NAMALWA (cell line): ENCODE measurements at regions not wholly inside any gene's neighbourhood (a gene's known extent, or its start where the extent isn't known, plus 50 kb on each side); places are given as distances from the start of the nearest gene placed in this dataset.
"Not testable (repeated sequence)": the region's sequence is repeated elsewhere in the genome, so short reads cannot be mapped to it uniquely, and the experiment has no call there.

ENCODE experiments used
- DNase-seq: peaks from one replicate; pipeline ENCODE4 v3.0.0-alpha.2; 2015; ENCODE audit warnings: low spot score

DNA sequence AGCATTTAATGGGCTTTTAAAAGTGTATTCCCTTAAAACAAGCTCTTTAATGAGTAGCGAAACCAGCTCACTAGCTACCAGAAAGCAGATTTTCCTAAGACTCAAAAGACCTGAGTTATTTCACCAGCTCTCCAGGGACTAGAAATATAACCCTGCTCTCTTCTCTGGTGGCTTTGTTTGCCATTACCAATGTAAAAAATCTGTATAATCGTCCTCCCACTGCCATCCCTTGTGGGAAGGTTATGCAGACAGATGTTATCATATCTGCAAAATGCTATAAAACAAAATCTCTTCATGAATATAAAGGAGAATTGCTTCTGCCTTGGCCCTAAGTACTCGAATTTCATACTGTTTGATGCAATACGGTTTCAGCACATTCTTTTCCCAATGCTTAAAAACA lies 335.2 kb downstream of the NUP35 start:
- DNase-seq: no peak

DNA sequence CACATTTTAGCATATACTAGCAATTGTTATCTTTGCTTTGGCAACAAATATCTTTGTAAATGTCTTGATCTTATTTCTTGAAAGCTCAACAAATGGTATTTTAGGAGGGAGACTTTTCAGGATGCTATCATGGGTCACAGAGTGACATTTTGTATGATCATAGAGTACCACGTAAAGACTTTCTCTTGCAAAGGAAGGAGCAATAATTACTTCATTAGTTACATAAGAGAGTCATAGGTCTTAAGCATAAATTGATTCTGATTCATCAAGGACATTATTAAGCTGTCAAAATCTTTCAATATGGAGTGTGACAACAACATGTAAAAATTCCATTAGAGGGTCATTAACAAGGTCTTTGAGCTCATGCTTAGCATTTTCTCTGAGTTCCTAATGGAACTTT lies 339.6 kb downstream of the NUP35 start:
- no peak for DNase-seq

DNA sequence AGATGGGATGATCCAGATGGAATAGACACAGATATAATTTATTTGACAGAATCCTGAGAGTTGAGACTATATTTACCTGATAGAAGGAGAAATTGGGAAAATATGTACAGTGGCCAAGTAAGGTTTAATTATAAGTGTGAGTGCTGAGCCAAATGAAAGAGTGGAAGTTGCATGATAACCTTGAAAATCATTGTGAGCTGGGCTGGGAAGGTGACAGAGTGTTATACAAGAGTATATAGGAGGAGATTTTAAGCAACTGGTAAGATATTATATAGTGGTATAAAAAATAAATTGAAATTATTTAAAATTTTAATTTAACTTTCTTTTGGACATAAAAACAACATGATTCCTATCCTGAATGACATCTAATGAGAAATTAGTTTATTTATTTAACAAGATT lies 340.8 kb downstream of the NUP35 start:
- no peak for DNase-seq

DNA sequence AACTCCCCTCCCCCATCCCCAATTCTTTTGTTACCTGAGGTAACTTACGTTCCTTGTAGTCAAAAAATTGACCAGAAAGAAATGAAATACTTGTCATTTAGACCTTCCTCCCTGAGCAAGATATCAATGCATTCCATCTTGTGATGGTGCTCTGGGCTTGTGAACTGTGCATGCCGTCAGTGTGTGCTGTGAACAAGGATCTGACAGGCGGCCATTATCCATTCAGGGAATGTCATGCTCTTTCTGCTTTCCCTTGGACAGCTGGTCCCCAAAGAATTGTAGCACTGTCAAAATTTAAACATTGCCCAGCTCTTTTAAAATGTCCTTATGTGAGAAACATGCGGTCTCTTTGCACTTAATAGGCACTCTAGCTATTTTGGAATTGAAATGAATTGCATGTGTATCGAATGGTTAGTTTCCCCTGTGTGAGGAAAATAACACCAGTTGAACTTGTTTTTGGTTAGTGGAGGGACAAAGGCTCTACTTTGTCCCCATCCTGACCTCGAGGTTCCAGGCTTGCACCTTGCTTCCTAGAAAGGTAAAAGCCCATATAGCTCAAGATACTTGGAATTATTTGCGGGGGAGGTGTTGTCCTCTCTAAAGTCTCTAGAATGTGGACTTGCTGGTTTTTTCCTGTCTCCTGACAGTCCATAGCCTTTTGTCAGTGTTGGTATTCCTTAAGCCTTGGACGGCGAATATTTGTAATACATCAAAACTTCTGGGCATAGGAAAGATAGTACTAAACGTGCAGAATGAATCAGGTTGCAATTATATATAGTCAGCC lies 350.9 kb downstream of the NUP35 start:
- no peak for DNase-seq

DNA sequence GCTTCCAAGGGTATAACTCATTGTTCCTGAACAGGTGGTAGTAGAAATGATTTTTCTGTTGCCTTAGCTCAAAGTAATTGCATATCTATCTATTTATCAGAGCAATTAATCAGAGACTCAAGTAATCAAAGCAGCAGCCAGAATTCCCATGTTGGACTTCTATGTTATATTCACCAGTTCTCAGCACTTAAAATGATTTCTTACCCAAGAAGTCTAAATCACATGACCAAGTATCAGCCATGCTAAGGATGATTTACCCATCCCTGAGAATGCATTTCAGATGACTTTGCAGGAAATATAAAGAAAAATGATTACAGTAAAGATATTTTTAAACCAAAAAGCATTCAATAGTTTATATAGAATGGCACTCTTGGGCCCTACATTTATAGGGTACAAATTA lies 352.2 kb downstream of the NUP35 start:
- no peak for DNase-seq

DNA sequence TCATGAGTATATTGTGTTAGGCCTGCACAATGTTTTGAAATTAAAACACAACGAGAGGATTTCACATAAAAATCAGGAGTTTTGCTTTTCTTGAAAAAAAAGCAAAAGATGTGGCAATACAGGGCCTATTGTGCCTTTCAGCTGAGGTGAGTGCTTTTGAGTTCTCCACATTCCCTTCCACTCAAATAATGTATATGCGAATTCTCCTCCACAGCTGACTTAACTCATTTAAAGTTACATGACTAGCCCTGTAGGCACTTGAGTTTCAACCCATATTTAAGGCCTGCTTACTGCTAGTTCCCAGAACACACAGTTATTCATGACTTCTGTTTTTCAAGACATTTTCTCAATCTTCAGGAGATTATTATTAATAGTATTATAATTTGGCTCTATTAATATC lies 353.1 kb downstream of the NUP35 start:
- no peak for DNase-seq

DNA sequence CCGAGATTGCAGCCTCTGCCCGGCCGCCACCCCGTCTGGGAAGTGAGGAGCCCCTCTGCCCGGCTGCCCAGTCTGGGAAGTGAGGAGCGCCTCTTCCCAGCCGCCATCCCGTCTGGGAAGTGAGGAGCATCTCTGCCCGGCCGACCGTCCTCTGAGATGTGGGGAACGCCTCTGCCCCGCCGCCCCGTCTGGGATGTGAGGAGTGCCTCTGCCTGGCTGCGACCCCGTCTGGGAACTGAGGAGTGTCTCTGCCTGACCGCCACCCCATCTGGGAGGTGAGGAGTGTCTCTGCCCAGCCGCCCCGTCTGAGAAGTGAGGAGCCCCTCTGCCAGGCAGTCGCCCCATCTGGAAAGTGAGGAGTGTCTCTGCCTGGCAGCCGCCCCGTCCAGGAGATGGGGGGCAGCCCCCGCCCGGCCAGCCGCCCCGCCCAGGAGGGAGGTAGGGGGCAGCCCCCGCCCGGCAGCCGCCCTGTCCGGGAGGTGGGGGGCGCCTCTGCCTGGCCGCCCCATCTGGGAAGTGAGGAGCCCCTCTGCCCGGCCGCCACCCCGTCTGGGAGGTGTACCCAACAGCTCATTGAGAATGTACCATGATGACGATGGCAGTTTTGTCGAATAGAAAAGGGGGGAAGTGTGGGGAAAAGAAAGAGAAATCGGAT lies 354.8 kb downstream of the NUP35 start:
- not testable (repeated sequence) for DNase-seq

DNA sequence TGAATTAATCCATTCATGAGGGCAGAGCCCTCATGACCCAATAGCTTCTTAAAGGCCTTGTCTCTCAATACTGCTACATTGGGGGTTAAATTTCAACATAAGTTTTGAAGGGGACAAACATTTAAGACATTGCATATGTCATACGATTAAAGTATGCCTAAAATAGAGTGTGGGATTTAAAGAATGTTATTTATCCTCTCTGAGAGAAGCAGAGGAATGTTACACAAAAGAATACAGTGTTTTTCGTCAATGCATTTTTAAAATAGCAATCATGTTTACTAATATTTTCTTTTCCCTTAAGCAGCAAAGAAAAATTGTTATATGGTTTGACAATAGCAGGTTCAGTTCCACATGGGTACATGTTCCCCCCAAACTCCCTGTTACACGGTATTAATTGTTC lies 363.1 kb downstream of the NUP35 start:
- DNase-seq: no peak

DNA sequence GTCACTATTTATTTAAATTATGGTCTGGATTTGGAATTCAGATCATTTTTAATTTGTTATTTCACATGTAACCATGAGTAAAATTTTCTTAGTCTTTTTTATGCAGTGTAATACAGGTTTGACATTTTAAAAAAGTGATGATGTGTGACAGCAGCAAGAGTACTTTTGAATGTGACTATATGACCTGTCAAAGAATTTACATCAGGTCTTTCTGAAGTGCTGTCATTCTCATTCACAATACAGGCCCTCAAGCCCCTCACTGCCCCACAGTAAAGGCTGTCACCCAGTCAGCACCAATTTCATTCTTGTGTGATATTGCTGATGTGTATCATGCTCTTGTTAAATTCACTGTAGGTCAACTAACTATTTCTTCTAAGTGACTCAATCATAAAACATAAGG lies 364.2 kb downstream of the NUP35 start:
- no peak for DNase-seq

DNA sequence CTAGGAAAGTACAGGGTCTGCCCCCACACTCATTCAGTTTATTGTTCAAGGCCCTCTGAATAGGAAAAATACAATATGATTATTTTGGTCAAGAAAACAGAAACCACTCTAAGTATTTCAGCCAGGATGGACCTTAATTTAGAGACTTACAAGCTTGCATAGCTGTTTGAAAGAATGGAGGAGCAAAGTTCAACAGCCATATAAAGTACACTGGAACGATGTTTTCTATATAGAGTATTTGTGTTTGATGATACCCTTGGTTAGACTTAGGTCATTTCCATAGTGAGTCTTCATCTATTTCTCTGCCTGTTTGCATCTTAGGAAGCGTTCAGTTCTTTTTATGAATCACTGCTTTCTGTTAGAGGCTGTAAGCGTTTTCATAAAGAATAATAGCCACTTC lies 366.2 kb downstream of the NUP35 start:
- DNase-seq: no peak

DNA sequence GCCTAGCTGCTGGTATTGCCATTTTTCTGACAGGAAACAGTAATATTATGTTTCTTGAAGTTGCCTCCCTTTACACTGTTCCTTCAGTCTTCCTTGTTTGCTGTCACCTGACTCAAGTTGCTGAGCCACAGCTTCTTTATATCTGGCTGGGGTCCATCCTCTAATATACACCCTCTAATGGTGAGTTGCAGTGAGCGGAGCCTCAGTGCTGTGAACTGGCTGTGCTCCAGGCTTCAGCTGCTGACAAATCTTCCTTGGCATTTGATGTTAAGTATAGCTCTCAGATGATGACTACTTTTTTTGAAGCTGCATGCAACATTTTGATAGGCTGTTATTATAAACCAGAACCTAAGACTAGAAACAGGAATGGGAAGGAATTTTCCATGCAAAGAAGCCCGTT lies 366.7 kb downstream of the NUP35 start:
- DNase-seq: peak; percentile 1

DNA sequence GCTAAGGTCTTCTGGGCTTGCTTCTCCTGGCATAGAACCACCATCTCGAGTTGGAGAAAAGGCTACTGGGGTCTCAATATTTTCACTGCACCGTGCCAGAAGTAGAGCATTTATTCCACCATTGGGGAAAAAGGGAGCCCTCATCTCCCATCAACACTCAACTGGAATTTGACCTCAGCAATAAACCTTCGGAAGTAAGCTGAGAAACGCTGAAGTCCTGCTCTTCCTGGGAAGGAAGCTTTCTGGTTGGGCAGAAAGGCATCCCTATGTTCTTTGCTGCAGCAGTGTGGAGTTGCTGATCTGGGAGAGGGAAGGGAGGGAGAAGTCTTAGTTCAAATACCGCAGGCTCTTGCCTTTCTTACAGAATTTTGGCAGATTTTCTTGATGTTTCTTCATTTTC lies 368.8 kb downstream of the NUP35 start:
- DNase-seq: no peak

DNA sequence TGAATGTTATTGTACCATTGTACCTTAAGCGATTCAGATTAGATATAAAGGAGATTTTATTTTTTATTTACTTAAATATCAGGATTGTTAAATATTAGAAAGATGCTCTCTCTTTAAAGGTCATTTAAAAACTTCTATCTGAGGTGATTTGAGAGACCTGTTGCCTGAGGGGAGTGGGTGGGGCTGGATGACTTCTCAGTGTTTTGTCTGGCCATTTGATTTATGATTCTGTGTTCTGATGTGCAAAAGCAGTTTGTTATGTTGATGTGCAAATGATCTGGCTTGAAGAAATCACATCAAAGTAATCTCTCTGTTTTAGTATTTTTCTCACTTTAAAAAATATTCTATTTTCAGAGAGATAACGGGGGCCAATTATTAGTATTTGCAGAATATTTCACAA lies 370.8 kb downstream of the NUP35 start:
- DNase-seq: no peak

DNA sequence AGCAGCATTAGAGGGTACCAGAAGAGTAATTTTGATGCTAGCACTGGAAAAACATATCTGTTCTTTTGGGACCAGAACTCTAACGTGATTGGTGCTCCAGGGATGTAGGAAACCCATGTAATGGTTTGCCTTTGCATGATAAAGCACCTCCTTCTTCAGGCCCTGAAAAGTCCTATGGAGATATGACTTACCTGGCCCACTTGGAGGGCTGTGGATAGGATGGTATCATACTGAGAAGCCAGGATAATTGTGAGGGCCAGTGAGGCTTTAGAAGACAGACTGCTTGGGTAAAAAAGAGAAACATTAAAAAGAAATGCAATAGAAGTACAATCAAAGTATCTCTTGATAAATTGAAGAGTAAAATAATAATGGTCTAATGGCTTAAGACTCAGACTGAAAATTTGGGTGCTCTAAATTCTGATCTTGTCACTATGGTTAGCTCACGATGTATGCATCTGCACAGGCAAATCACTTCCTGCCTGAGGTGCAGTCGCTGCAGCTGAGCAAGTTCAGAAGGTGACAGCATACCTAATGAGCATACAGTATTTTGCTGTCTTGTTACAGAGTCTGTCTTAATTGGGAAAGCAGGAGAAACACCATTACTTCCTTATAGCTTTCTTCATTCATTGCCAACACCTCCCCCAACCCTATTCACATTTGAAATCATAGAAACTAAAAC lies 371.5 kb downstream of the NUP35 start:
- peak; percentile 72 for DNase-seq

DNA sequence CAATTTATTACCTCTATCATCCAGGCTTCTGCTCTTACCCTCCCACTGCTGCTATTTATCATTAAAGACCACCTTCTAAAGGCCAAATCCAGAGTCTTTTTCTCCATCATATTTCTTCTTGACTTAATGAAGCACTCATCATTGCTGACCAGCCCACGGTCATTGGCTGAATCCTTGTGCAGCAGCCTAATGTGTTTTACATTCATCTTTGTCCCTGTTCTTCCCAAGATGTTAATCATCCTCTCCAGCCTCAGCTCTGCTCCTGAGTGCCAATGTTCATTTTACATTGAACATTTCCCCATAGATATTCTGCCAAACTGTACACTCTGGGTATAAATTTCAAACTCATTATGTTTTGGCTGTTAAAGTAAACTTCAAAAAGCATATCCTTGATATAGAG lies 373.6 kb downstream of the NUP35 start:
- no peak for DNase-seq

DNA sequence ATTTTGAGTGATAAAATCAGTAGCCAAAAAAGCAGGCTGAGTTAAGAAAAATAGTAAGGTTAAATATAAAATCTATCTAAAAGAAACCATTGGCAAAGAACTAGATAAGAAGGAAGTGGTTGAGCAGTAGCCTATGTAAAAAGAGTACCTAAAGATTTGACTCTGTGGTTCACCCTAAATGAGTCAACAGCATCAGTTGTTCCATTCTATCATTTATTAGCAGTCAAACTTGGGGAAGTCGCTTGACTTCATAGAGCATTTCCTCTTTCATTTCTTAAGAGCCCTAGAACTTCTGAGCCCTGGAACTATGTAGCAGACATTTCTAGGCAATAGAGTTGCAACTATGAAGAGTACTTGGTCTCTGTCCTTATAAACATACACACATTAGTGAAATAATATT lies 381.7 kb downstream of the NUP35 start:
- peak; percentile 25 for DNase-seq

DNA sequence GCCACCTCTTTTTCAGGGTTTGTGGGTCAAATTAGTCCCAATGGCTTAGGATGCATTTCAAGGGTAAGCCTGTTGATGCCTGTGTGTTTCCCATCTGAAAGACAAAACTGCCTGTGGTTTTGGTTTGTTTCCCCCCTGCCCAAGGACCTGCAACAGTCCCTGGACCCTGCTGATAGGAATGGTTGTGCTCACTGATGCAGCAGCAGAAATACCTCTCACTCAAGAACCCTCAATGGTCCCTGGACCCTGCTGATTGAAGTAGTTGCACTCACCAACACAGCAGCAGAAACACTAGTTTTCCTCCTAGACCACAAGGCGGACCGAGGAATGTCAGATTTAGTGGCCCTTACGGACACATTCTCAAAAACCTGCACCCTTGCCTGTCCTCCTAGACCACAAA lies 386.9 kb downstream of the NUP35 start:
- no peak for DNase-seq

DNA sequence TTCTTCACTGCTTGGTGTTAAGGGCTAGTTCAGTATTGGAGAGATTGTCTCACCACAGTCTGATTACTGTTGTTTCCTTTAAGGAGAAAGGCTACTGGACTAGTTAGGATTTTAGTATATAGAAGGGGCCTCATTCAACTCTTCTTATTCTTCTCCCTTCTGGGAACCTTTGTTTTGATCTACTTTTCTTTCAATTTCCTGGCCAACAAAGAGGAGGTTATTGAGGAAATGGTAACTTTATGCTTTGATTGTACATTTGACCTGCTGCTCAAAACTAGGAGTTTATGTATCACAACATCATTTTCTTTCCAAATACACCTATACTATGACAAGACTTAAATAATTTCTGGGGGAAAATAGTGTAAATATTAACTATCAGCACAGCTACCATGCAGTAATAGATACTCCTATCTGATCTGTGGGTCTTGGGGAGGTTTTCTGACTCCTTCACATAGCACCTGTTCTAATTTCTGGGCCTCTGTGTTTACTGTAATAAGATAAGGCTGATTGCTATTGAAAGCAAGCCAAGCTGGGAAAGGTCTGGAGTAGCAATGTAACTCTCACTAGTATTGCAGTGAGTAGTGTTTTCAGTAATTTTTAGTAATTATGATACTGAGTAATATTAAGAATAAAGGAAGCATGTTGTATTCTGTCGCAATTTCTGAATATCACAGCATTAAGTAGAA lies 395.3 kb downstream of the NUP35 start:
- DNase-seq: no peak

DNA sequence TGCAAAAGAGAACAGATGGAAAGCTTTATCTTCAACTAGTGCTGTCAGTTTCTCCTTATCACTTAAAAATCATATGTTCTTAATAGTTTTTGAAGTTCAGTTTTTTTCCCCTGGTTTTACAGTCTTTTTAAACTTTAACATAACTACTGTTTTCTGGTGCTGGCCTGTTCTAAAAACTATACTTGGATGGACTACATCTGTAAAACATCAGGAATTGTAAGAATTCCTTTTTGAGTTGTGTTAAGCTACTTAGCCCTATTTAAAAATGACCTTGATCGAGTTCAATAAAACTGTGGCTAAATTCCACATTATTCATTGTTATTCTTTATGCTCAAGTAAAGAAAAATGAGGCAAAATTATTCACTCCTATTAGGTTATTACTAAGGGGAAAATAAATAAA lies 397.7 kb downstream of the NUP35 start:
- no peak for DNase-seq

DNA sequence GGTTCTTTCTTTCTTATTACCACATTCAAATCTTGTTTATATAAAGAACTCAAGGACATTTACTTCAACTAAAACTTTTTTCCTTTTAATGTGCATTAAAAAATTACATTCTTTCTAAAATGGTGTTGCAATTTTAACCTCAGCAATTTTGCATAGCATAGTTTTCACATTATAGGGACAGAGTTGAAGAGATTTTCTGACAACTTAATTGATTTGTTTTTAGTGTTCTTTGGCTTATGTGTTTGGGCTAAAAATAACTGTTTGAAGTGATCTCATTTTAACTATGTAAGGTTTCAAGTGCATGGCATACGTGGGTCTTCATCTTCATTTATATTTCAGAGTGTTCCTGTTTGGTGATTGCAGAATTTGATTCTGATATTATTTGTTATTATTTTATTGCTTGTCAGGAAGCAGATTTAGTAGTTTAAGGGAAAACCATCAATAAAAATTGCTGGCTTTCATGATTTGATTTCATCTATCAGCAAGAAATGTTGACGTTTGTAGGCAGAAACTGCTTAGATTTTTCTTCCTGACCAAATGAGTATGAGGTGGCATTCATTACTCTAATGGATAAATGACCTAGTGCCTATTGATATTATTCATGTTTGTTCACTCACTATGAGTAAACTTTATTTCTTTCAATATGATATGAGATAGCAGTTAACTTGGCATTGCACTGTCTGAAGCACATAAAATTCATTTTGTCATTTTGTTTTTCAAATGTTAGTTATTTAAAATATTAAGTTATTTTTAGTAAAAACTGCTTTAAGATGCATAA lies 398.4 kb downstream of the NUP35 start:
- DNase-seq: no peak

DNA sequence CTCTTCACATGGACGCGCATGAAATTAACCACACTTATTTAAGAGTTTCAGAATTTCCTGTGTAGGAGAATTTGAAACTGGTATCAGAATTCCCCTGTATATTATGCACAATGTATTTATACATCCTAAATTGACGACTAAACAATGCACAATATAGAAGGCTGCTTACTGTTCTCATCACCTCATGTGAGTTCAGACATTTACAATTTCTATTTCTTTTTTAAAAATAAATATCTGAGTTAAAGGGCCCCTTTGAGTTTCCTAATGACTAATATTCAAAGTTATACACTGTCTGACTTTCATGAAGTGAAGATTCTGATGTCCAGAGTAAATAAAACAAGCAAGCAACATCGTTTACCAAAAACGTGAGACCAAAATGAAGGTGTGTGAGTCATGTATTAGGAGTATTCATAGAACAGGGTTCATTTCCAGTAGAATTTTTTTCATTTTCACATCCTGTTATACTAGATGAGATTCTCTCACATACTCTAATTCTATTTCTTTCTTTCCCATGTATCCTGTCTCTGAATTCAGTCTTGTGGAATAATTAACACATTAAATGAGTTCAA lies 406.2 kb downstream of the NUP35 start:
- no peak for DNase-seq

DNA sequence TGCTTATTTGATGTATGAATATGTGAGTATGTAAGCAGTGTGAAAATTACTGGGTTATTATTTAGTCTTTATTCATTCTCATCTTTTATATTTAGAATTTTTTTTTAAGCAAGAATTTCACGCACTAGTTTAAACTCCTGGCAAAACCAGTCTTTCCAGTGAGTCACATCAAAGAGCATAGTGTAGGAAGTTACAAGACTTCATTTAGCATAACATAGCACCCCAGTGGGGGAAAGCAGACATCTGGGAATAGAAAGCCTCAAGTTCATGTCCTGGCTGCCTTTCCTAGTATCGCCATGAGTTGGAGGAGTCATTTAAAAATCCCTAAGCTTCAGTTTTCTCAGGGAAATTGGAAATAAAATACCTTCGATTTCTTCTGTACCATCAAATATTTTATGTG lies 408.3 kb downstream of the NUP35 start:
- DNase-seq: no peak
